ENCODE measurements at regions not wholly inside any gene's neighbourhood (a gene's known extent, or its start where the extent isn't known, plus 50 kb on each side); places are given as distances from the start of the nearest gene placed in this dataset.

DNA sequence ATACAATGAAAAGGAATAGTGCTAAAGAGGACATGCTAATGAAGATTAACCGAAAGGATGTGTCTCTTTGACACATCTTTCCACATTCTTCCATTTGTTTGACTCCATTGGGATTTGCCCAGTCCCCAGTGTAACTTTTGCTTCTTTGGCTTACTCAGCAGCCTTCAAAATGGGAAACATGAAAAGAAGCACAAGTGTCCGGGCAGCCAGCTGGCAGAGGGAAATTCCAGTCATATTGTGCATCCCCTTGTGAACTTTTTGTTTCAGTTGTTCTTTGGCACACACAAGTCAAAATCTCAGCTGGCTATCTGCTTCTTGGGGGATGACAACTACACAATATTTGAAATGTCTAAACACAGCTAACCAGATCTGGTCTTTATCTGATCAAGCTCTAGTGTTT is 157.4 kb downstream of the OGFRL1 start:
- DNase-seq (ENCODE audit: low read depth, low spot score): peak; percentile 26
- no peaks in the 10 kb centered on the region for H3K9me3 ChIP-seq (replicated peaks; ENCODE audit: control insufficient read depth, insufficient read depth, low read length)
- H3K79me2 ChIP-seq (ENCODE audit: control insufficient read depth, insufficient read depth, low read length): no peaks in the 10 kb centered on the region
- BruUV-seq (replicated peaks): no TSS peak
- no peaks in the 10 kb centered on the region for H3K36me3 ChIP-seq (ENCODE audit: control insufficient read depth in 2 of 2, insufficient read depth in 2 of 2, low read length in 1 of 2)
- no peak for FAIRE-seq
- H3K27ac ChIP-seq (ENCODE audit: control insufficient read depth, insufficient read depth): no peak overlapping the region
- ChIA-PET SMC1A (ENCODE audit: uncharacterized antibody, unreplicated experiment) (no interaction called here), CTCF (interaction anchor here (0.7 kb wide), 1 partner anchor 158 kb away, joined by 3 read pairs; the partner anchor contains the start of gene OGFRL1), POLR2A (no interaction called here), RAD21 (ENCODE audit: unreplicated experiment) (no interaction called here)
- H3K4me2 ChIP-seq (ENCODE audit: control insufficient read depth, insufficient read depth): no peak overlapping the region
- H3K9ac ChIP-seq (ENCODE audit: control insufficient read depth, insufficient read depth, low read length): no peak overlapping the region
- no peaks in the 10 kb centered on the region for H3K27me3 ChIP-seq (replicated peaks in 1 of 2; ENCODE audit: control insufficient read depth in 2 of 2, insufficient read depth in 2 of 2, low read length in 1 of 2)
- no peaks in the 10 kb centered on the region for H3K4me1 ChIP-seq (ENCODE audit: control insufficient read depth, insufficient read depth, low read length)
- peak; percentile 74 for ATAC-seq
- intact Hi-C loops (cut with micrococcal nuclease; ENCODE audit: unreplicated experiment): no loop called here
- no peak overlapping the region for H3K4me3 ChIP-seq
- 0 out of 2 replicates have a peak, but pooled peaks have one; percentile 21 for TF ChIP-seq TCF3 (IDR thresholded peaks at IDR 0.05; ENCODE audit: borderline replicate concordance, insufficient read depth, low read depth, low read length)
- 0 out of 2 replicates have a peak, but pooled peaks have one; percentile 37 for TF ChIP-seq NR2F1 (conservative IDR thresholded peaks at IDR 0.05)
- no peak for TF ChIP-seq HDAC6 (IDR thresholded peaks at IDR 0.05; ENCODE audit: unreplicated experiment)
- in situ Hi-C loops (cut with MboI): no loop called here
- H4K20me1 ChIP-seq (ENCODE audit: control insufficient read depth, insufficient read depth): no peaks in the 10 kb centered on the region
- WGBS (ENCODE audit: insufficient coverage, insufficient replicate concordance, low lambda C conversion rate, missing lambda C conversion rate): 16% methylated on average over 2 of the region's 2 CpGs
- H2AFZ ChIP-seq (ENCODE audit: control insufficient read depth, low read depth, low read length): no peak overlapping the region

DNA sequence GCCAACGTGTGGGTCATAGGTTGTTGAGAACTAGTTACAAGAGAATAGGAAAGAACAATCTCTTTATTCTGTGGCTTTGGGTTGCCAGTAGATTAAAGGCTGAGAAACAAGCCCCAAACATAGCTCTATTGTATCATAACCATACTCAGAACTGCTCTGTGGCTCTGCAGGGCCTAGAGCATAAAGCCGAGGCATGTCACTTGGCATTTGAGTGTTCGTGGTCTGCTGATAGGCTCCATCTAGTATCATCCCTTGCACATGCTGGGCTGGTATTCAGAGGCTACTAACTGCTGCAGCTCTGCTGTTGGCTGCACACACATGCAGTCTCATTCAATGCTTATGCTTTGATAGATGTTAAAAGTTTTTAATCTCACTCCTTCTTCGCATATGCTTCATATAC is 157.9 kb downstream of the OGFRL1 start:
- in situ Hi-C loops (cut with MboI): no loop called here
- ATAC-seq (peak; percentile 91), FAIRE-seq (peak; percentile 23), DNase-seq (ENCODE audit: low read depth, low spot score) (peak; percentile 12)
- Histone ChIP-seq H3K27ac (ENCODE audit: control insufficient read depth, insufficient read depth) (no peak overlapping the region), H3K4me3 (no peak overlapping the region), H3K4me2 (ENCODE audit: control insufficient read depth, insufficient read depth) (no peak overlapping the region), H2AFZ (ENCODE audit: control insufficient read depth, low read depth, low read length) (no peak overlapping the region), H3K9ac (ENCODE audit: control insufficient read depth, insufficient read depth, low read length) (no peak overlapping the region), H3K36me3 (ENCODE audit: control insufficient read depth in 2 of 2, insufficient read depth in 2 of 2, low read length in 1 of 2) (no peaks in the 10 kb centered on the region), H3K9me3 (replicated peaks; ENCODE audit: control insufficient read depth, insufficient read depth, low read length) (no peaks in the 10 kb centered on the region), H3K79me2 (ENCODE audit: control insufficient read depth, insufficient read depth, low read length) (no peaks in the 10 kb centered on the region), H3K27me3 (replicated peaks in 1 of 2; ENCODE audit: control insufficient read depth in 2 of 2, insufficient read depth in 2 of 2, low read length in 1 of 2) (no peaks in the 10 kb centered on the region), H3K4me1 (ENCODE audit: control insufficient read depth, insufficient read depth, low read length) (no peaks in the 10 kb centered on the region), H4K20me1 (ENCODE audit: control insufficient read depth, insufficient read depth) (no peaks in the 10 kb centered on the region)
- ChIA-PET POLR2A (no interaction called here), CTCF (no interaction called here), SMC1A (ENCODE audit: uncharacterized antibody, unreplicated experiment) (interaction anchor here (1.0 kb wide), 1 partner anchor 9 kb away, joined by 3 read pairs; no protein-coding TSS in a partner anchor), RAD21 (ENCODE audit: unreplicated experiment) (no interaction called here)
- no TSS peak for BruUV-seq (replicated peaks)
- WGBS (ENCODE audit: insufficient coverage, insufficient replicate concordance, low lambda C conversion rate, missing lambda C conversion rate): 11% methylated on average over 4 of the region's 4 CpGs
- intact Hi-C loops (cut with micrococcal nuclease; ENCODE audit: unreplicated experiment): no loop called here
- TF ChIP-seq, protein P1, sequence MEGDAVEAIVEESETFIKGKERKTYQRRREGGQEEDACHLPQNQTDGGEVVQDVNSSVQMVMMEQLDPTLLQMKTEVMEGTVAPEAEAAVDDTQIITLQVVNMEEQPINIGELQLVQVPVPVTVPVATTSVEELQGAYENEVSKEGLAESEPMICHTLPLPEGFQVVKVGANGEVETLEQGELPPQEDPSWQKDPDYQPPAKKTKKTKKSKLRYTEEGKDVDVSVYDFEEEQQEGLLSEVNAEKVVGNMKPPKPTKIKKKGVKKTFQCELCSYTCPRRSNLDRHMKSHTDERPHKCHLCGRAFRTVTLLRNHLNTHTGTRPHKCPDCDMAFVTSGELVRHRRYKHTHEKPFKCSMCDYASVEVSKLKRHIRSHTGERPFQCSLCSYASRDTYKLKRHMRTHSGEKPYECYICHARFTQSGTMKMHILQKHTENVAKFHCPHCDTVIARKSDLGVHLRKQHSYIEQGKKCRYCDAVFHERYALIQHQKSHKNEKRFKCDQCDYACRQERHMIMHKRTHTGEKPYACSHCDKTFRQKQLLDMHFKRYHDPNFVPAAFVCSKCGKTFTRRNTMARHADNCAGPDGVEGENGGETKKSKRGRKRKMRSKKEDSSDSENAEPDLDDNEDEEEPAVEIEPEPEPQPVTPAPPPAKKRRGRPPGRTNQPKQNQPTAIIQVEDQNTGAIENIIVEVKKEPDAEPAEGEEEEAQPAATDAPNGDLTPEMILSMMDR (IDR thresholded peaks at IDR 0.05 in 2 of 3, conservative IDR thresholded peaks at IDR 0.05 in 1 of 3; ENCODE audit: control insufficient read depth in 2 of 3, extremely low read depth in 1 of 3, insufficient read depth in 1 of 3, low read depth in 3 of 3, low read length in 3 of 3): no peak
- 0 out of 2 replicates have a peak, but pooled peaks have one; percentile 8 for TF ChIP-seq NR2F1 (conservative IDR thresholded peaks at IDR 0.05)
